Liver (tissue), 8 donors: ENCODE measurements at regions not wholly inside any gene's neighbourhood (a gene's known extent, or its start where the extent isn't known, plus 50 kb on each side); places are given as distances from the start of the nearest gene placed in this dataset.

ENCODE experiments used
- DNase-seq: peaks from one replicate; pipeline ENCODE4 v3.0.0-alpha.2; 2017; ENCODE audit warnings: low spot score
- H3K27ac ChIP-seq, 2 donors: one replicate each; pipeline ENCODE4 v1.7.0; 2013; ENCODE audit warnings: inconsistent platforms in 2 of 2, low read length in 2 of 2, control low read depth in 1 of 2, low read depth in 1 of 2, mild to moderate bottlenecking in 1 of 2
- H3K27me3 ChIP-seq, 4 donors: one replicate each; pipeline versions ENCODE4 v1.6.1 to v1.7.0; 2013; ENCODE audit warnings: low read length in 3 of 4, inconsistent platforms in 1 of 4, mild to moderate bottlenecking in 1 of 4, moderate library complexity in 1 of 4; ENCODE audit not compliant: control insufficient read depth in 4 of 4, insufficient read depth in 4 of 4
- H3K36me3 ChIP-seq, 4 donors: one replicate each; pipeline versions ENCODE4 v1.6.1 to v1.7.0; 2013; ENCODE audit warnings: low read length in 3 of 4, mild to moderate bottlenecking in 3 of 4, low read depth in 1 of 4, moderate library complexity in 1 of 4; ENCODE audit not compliant: control insufficient read depth in 4 of 4, insufficient read depth in 3 of 4
- H3K4me1 ChIP-seq, 4 donors: one replicate each; pipeline versions ENCODE4 v1.6.1 to v1.7.0; 2013; ENCODE audit warnings: low read length in 3 of 4, mild to moderate bottlenecking in 3 of 4, moderate library complexity in 1 of 4; ENCODE audit not compliant: control insufficient read depth in 4 of 4, insufficient read depth in 4 of 4
- H3K4me3 ChIP-seq, 3 donors: one replicate each; pipeline versions ENCODE4 v1.6.1 to v1.7.0; 2013; ENCODE audit warnings: low read length in 3 of 3, control low read depth in 1 of 3, low read depth in 1 of 3, mild to moderate bottlenecking in 1 of 3
- H3K9ac ChIP-seq, 2 donors: one replicate each; pipeline ENCODE4 v1.7.0; 2013; ENCODE audit warnings: low read length in 2 of 2, mild to moderate bottlenecking in 2 of 2, moderate library complexity in 2 of 2, control low read depth in 1 of 2, low read depth in 1 of 2
- H3K9me3 ChIP-seq, 4 donors: one replicate each; pipeline versions ENCODE4 v1.6.1 to v1.7.0; 2013; ENCODE audit warnings: low read length in 3 of 4; ENCODE audit not compliant: control insufficient read depth in 4 of 4
- ATF3 ChIP-seq: IDR thresholded peaks from 2 replicates; pipeline ENCODE4 v1.6.1; 2016; ENCODE audit warnings: antibody characterized with exemption
- CTCF ChIP-seq: fragments of 150-350 bp; IDR thresholded peaks from 2 replicates; pipeline ENCODE4 v1.5.1; 2017; ENCODE audit warnings: improper control_type of control experiment, low read depth, low read length; ENCODE audit not compliant: missing input control
- EGR1 ChIP-seq, 2 donors: IDR thresholded peaks; 2 replicates each; pipeline ENCODE4 v1.6.1; 2016 to 2018; ENCODE audit warnings: antibody characterized with exemption in 2 of 2, low read depth in 2 of 2
- FOXA1 ChIP-seq: IDR thresholded peaks from 2 replicates; pipeline ENCODE4 v1.6.1; 2016; ENCODE audit warnings: antibody characterized with exemption
- FOXA2 ChIP-seq: IDR thresholded peaks from 2 replicates; pipeline ENCODE4 v1.6.1; 2016; ENCODE audit warnings: antibody characterized with exemption
- HNF4A ChIP-seq, 2 donors: conservative IDR thresholded peaks; 2 replicates each; pipeline ENCODE4 v1.6.1; 2016; ENCODE audit warnings: antibody characterized with exemption in 2 of 2, mild to moderate bottlenecking in 2 of 2
- HNF4G ChIP-seq: IDR thresholded peaks from 2 replicates; pipeline ENCODE4 v1.6.1; 2016; ENCODE audit warnings: antibody characterized with exemption
- JUND ChIP-seq, 2 donors: IDR thresholded peaks; 2 replicates each; pipeline ENCODE4 v1.6.1; 2016; ENCODE audit warnings: antibody characterized with exemption in 2 of 2
- NR2F2 ChIP-seq: IDR thresholded peaks from 2 replicates; pipeline ENCODE4 v1.6.1; 2016; ENCODE audit warnings: antibody characterized with exemption
- RAD21 ChIP-seq, 2 donors: IDR thresholded peaks; 2 replicates each; pipeline ENCODE4 v1.6.1; 2016; ENCODE audit warnings: antibody characterized with exemption in 2 of 2, mild to moderate bottlenecking in 2 of 2
- REST ChIP-seq: IDR thresholded peaks from 2 replicates; pipeline ENCODE4 v1.6.1; 2016; ENCODE audit warnings: antibody characterized with exemption, mild to moderate bottlenecking
- RXRA ChIP-seq, 2 donors: IDR thresholded peaks; 2 replicates each; pipeline ENCODE4 v1.6.1; 2017 to 2018; ENCODE audit warnings: antibody characterized with exemption in 2 of 2, mild to moderate bottlenecking in 1 of 2
- SP1 ChIP-seq: IDR thresholded peaks from 2 replicates; pipeline ENCODE4 v1.6.1; 2018; ENCODE audit warnings: antibody characterized with exemption, mild to moderate bottlenecking
- TAF1 ChIP-seq: conservative IDR thresholded peaks from 2 replicates; pipeline ENCODE4 v1.6.1; 2016; ENCODE audit warnings: antibody characterized with exemption, mild to moderate bottlenecking
- YY1 ChIP-seq: IDR thresholded peaks from 2 replicates; pipeline ENCODE4 v1.6.1; 2016; ENCODE audit warnings: antibody characterized with exemption, mild to moderate bottlenecking
- WGBS: extraction: QIAGEN DNeasy Blood & Tissue Kit; methylation state at CpG from one replicate; pipeline ENCODE4 v1.1.7; 2013; 5-methylcytosine and 5-hydroxymethylcytosine counted together
- TF ChIP-seq, protein P1 (sequence below): IDR thresholded peaks from 2 replicates; pipeline ENCODE4 v1.6.1; 2016; ENCODE audit warnings: antibody characterized with exemption
- TF ChIP-seq, protein P2 (sequence below): IDR thresholded peaks from 2 replicates; pipeline ENCODE4 v1.6.1; 2016; ENCODE audit warnings: antibody characterized with exemption
- donor health status: healthy.
- donor health status: healthy.
- donor health status: healthy.
- donor health status: healthy.
- donor health status: healthy.

- H3K27me3 ChIP-seq = peaks cover 0 to 4% (median under 1%) of the 10 kb centered on the region in 4 donors
- no peak for DNase-seq
- WGBS = 92% methylated on average over 3 of the region's 3 CpGs
- no peaks in the 10 kb centered on the region for H3K36me3 ChIP-seq
- TF ChIP-seq FOXA1 (no peak), YY1 (no peak), FOXA2 (no peak), CTCF (no peak), RAD21 (IDR thresholded peaks at IDR 0.05) (no peak), RXRA (IDR thresholded peaks at IDR 0.05) (no peak), HNF4G (no peak), EGR1 (IDR thresholded peaks at IDR 0.05; ENCODE audit: low read depth in 2 of 2) (no peak), HNF4A (conservative IDR thresholded peaks at IDR 0.05) (no peak), SP1 (no peak), NR2F2 (no peak), TAF1 (no peak), ATF3 (no peak), REST (no peak)
- TF ChIP-seq, protein P1, sequence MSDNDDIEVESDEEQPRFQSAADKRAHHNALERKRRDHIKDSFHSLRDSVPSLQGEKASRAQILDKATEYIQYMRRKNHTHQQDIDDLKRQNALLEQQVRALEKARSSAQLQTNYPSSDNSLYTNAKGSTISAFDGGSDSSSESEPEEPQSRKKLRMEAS = no peak
- no peaks in the 10 kb centered on the region for H3K4me1 ChIP-seq
- H3K4me3 ChIP-seq = peak overlapping the region in 1 of 3 donors; percentile 16
- no peak overlapping the region for H3K9ac ChIP-seq
- no peak overlapping the region for H3K27ac ChIP-seq
- peaks cover 0 to 2% (median 0%) of the 10 kb centered on the region in 4 donors for H3K9me3 ChIP-seq
Observed at GRCh38 chr5:153357493-153358112, 132.9 kb upstream of the GRIA1 start.

DNA sequence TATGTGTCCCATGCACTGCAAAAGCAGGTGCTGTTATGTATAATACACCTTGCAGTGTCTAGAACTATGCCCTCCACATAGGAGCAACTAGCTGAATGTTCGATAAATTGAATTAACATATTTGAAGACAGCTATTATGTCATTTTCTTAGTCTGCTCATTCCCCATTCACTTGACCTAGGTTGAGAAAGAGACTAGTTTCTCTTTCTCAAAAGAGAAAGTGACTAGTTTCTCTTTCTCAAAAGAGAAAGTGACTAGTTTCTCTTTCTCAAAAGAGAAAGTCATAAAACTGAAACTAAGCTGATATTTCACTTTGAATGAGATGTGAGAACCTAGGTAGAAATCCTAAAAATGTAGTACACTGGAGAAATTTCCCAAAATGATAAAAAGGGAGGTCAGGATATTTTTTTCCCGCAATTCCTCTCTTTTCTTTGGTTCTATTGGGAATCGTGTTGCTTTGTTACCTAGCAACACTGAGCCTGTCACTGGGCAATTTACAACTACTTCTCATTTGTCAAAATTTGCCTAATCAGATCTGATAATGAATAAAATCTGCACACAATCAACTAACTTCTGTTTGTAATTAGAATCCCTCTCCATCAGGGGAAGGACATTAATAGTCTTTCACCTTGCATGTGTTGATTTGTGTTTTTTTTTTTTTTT, 132.0 kb upstream of the GRIA1 start:
- H3K4me3 ChIP-seq = no peak overlapping the region
- no peak overlapping the region for H3K27ac ChIP-seq
- WGBS = 73% methylated on average over 3 of the region's 3 CpGs
- H3K4me1 ChIP-seq = no peaks in the 10 kb centered on the region
- no peak for TF ChIP-seq YY1
- TF ChIP-seq ATF3 = no peak
- TF ChIP-seq, protein P2, sequence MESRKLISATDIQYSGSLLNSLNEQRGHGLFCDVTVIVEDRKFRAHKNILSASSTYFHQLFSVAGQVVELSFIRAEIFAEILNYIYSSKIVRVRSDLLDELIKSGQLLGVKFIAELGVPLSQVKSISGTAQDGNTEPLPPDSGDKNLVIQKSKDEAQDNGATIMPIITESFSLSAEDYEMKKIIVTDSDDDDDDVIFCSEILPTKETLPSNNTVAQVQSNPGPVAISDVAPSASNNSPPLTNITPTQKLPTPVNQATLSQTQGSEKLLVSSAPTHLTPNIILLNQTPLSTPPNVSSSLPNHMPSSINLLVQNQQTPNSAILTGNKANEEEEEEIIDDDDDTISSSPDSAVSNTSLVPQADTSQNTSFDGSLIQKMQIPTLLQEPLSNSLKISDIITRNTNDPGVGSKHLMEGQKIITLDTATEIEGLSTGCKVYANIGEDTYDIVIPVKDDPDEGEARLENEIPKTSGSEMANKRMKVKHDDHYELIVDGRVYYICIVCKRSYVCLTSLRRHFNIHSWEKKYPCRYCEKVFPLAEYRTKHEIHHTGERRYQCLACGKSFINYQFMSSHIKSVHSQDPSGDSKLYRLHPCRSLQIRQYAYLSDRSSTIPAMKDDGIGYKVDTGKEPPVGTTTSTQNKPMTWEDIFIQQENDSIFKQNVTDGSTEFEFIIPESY = no peak
- no peak for TF ChIP-seq EGR1 (IDR thresholded peaks at IDR 0.05; ENCODE audit: low read depth in 2 of 2)
- TF ChIP-seq, protein P1 = no peak
- no peak for TF ChIP-seq NR2F2
- TF ChIP-seq FOXA2 = no peak
- TF ChIP-seq JUND (IDR thresholded peaks at IDR 0.05) = no peak
- no peak for TF ChIP-seq HNF4G
- TF ChIP-seq RXRA (IDR thresholded peaks at IDR 0.05) = no peak
- TF ChIP-seq RAD21 (IDR thresholded peaks at IDR 0.05) = no peak
- TF ChIP-seq FOXA1 = no peak
- DNase-seq = no peak
- H3K9ac ChIP-seq = no peak overlapping the region
- peaks cover 0 to 2% (median 0%) of the 10 kb centered on the region in 4 donors for H3K9me3 ChIP-seq
- peaks cover 0 to 4% (median 0%) of the 10 kb centered on the region in 4 donors for H3K27me3 ChIP-seq
- no peaks in the 10 kb centered on the region for H3K36me3 ChIP-seq
